HepG2 (cell line): ENCODE measurements at regions not wholly inside any gene's neighbourhood (a gene's known extent, or its start where the extent isn't known, plus 50 kb on each side); places are given as distances from the start of the nearest gene placed in this dataset.

Experiments
- CCAR2 ChIP-seq: fragments of 200-400 bp; formaldehyde crosslinking; optimal IDR thresholded peaks from 2 replicates; pipeline ENCODE3; 2018; ENCODE audit warnings: low read depth, mild to moderate bottlenecking, low read length, moderate library complexity
- CCDC6 ChIP-seq: sonication (generic); formaldehyde crosslinking; IDR thresholded peaks from 2 replicates; pipeline ENCODE4 v1.8.1; 2022; ENCODE audit warnings: mild to moderate bottlenecking, missing genetic modification reagents, moderate library complexity
- FIP1L1 ChIP-seq: fragments of 200-400 bp; formaldehyde crosslinking; IDR thresholded peaks from 2 replicates; pipeline ENCODE4 v1.6.1; 2018; ENCODE audit warnings: low read depth, mild to moderate bottlenecking, low read length, moderate library complexity, borderline replicate concordance; ENCODE audit not compliant: insufficient read depth
- NFYC ChIP-seq: IDR thresholded peaks from 2 replicates; pipeline ENCODE4 v1.6.1; 2016; ENCODE audit warnings: missing genetic modification reagents, missing compliant biosample characterization
- RXRB ChIP-seq: IDR thresholded peaks from 2 replicates; pipeline ENCODE4 v1.6.1; 2016; ENCODE audit warnings: borderline replicate concordance, missing genetic modification reagents, missing compliant biosample characterization
- TBP ChIP-seq: sonication (generic); formaldehyde crosslinking; IDR thresholded peaks from 2 replicates; pipeline ENCODE4 v1.5.0; 2020; ENCODE audit warnings: missing genetic modification reagents
- ZNF816 ChIP-seq: sonication (generic); formaldehyde crosslinking; IDR thresholded peaks from 2 replicates; pipeline ENCODE4 v1.8.0; 2022; ENCODE audit warnings: missing genetic modification reagents, mild to moderate bottlenecking, borderline replicate concordance
- ZSCAN9 ChIP-seq: IDR thresholded peaks from 2 replicates; pipeline ENCODE4 v1.6.1; 2016; ENCODE audit warnings: borderline replicate concordance
- TF ChIP-seq, protein P1 (sequence below), 2 experiments: fragments of 450-650 bp in 1 of 2; sonication (generic) in 1 of 2; formaldehyde crosslinking in 1 of 2; IDR thresholded peaks; 2 replicates each; pipeline versions ENCODE4 v1.6.1 to v1.8.0; 2016 to 2022; ENCODE audit warnings: antibody characterized with exemption in 1 of 2, mild to moderate bottlenecking in 1 of 2, missing genetic modification reagents in 1 of 2
- TF ChIP-seq, protein P2 (sequence below): sonication (generic); formaldehyde crosslinking; IDR thresholded peaks from 2 replicates; pipeline ENCODE4 v1.4.0; 2020; ENCODE audit warnings: mild to moderate bottlenecking, missing genetic modification reagents
- TF ChIP-seq, protein P3 (sequence below): IDR thresholded peaks from 2 replicates; pipeline ENCODE4 v1.6.1; 2016; ENCODE audit warnings: low read depth, borderline replicate concordance

DNA sequence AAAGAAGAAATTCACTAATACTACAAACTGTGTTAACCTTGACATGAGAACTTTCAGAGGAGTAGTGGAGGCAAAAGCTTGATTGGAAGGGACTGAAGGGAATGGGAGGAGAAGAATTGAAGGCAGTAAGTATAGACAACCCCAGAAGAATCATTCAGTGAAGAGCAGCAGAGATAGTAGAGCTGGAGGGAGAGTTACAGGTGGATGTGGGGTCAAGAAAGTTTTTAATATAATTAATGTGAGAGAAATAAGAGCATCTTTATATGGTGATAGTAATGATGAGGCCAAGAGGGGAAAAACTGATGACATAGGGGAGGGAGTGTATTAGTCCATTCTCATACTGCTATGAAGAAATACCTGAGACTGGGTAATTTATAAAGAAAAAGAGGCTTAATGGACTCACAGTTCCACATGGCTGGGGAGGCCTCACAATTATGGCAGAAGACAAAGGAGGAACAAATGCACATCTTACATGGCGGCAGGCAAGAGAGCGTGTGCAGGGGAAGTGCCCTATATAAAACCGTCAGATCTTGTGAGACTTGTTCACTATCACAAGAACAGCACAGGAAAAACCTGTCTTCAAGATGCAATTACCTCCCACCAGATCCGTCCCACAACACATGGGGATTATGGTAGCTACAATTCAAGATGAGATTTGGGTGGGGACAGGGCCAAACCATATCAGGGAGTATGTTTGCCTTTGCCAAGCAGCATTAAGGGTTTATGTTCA lies 88.3 kb upstream of the PIK3CG start (continued):
- TF ChIP-seq, protein P1, sequence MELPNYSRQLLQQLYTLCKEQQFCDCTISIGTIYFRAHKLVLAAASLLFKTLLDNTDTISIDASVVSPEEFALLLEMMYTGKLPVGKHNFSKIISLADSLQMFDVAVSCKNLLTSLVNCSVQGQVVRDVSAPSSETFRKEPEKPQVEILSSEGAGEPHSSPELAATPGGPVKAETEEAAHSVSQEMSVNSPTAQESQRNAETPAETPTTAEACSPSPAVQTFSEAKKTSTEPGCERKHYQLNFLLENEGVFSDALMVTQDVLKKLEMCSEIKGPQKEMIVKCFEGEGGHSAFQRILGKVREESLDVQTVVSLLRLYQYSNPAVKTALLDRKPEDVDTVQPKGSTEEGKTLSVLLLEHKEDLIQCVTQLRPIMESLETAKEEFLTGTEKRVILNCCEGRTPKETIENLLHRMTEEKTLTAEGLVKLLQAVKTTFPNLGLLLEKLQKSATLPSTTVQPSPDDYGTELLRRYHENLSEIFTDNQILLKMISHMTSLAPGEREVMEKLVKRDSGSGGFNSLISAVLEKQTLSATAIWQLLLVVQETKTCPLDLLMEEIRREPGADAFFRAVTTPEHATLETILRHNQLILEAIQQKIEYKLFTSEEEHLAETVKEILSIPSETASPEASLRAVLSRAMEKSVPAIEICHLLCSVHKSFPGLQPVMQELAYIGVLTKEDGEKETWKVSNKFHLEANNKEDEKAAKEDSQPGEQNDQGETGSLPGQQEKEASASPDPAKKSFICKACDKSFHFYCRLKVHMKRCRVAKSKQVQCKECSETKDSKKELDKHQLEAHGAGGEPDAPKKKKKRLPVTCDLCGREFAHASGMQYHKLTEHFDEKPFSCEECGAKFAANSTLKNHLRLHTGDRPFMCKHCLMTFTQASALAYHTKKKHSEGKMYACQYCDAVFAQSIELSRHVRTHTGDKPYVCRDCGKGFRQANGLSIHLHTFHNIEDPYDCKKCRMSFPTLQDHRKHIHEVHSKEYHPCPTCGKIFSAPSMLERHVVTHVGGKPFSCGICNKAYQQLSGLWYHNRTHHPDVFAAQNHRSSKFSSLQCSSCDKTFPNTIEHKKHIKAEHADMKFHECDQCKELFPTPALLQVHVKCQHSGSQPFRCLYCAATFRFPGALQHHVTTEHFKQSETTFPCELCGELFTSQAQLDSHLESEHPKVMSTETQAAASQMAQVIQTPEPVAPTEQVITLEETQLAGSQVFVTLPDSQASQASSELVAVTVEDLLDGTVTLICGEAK (IDR thresholded peaks at IDR 0.05), result no peak
- TF ChIP-seq, protein P1 (CRISPR knock-in tag; IDR thresholded peaks at IDR 0.05), result no peak
- no peak for TF ChIP-seq TBP
- no peak for TF ChIP-seq ZNF816 (CRISPR knock-in tag)
- no peak for TF ChIP-seq ZSCAN9
- TF ChIP-seq RXRB (CRISPR knock-in tag), result no peak
- TF ChIP-seq, protein P2, sequence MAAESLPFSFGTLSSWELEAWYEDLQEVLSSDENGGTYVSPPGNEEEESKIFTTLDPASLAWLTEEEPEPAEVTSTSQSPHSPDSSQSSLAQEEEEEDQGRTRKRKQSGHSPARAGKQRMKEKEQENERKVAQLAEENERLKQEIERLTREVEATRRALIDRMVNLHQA (CRISPR knock-in tag), result no peak
- no peak for TF ChIP-seq FIP1L1
- TF ChIP-seq, protein P3, sequence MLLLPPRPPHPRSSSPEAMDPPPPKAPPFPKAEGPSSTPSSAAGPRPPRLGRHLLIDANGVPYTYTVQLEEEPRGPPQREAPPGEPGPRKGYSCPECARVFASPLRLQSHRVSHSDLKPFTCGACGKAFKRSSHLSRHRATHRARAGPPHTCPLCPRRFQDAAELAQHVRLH, result no peak
- no peak for TF ChIP-seq CCAR2
- no peak for TF ChIP-seq CCDC6 (CRISPR knock-in tag)
- no peak for TF ChIP-seq NFYC (CRISPR knock-in tag)
